SW480 (cell line): ENCODE measurements at regions not wholly inside any gene's neighbourhood (a gene's known extent, or its start where the extent isn't known, plus 50 kb on each side); places are given as distances from the start of the nearest gene placed in this dataset.
"Not testable (repeated sequence)": the region's sequence is repeated elsewhere in the genome, so short reads cannot be mapped to it uniquely, and the experiment has no call there.

Source experiments
- DNase-seq: peaks from one replicate; pipeline ENCODE4 v3.0.0-alpha.2; 2016; ENCODE audit warnings: low spot score

- no peak for DNase-seq
Observed at GRCh38 chr5:131107128-131107527, 57.9 kb downstream of the HINT1 start.

- DNase-seq, result peak; percentile 69
Observed at GRCh38 chr5:131104169-131104808, 60.8 kb downstream of the HINT1 start.

- DNase-seq, result no peak
Observed at GRCh38 chr5:131096774-131097710, 68.0 kb downstream of the HINT1 start.

GRCh38 chr5:131095561-131095960, 69.5 kb downstream of the HINT1 start:
- not testable (repeated sequence) for DNase-seq

GRCh38 chr5:131084436-131084835, 80.6 kb downstream of the HINT1 start:
- DNase-seq, result no peak

- no peak for DNase-seq
Observed at GRCh38 chr5:131081913-131082488, 83.1 kb downstream of the HINT1 start.

GRCh38 chr5:131081374-131081773, 83.7 kb downstream of the HINT1 start:
- DNase-seq, result no peak

GRCh38 chr5:131079232-131079631, 85.8 kb downstream of the HINT1 start:
- DNase-seq, result no peak

GRCh38 chr5:131068893-131069643, 96.0 kb downstream of the HINT1 start:
- peak; percentile 28 for DNase-seq

GRCh38 chr5:131068076-131068475, 97.0 kb downstream of the HINT1 start:
- no peak for DNase-seq

- no peak for DNase-seq
Observed at GRCh38 chr5:131067636-131068035, 97.4 kb downstream of the HINT1 start.

- DNase-seq, result no peak
Observed at GRCh38 chr5:131064669-131065371, 100.2 kb downstream of the HINT1 start.

GRCh38 chr5:131042021-131042789, 122.9 kb downstream of the HINT1 start:
- DNase-seq, result no peak

- no peak for DNase-seq
Observed at GRCh38 chr5:131023498-131023865, 141.6 kb downstream of the HINT1 start.

GRCh38 chr5:131022811-131023497, 142.1 kb downstream of the HINT1 start:
- DNase-seq, result no peak

GRCh38 chr5:131021646-131022045, 143.4 kb downstream of the HINT1 start:
- DNase-seq, result no peak

GRCh38 chr5:131019601-131020315, 145.3 kb downstream of the HINT1 start:
- DNase-seq, result no peak

GRCh38 chr5:131019111-131019510, 145.9 kb downstream of the HINT1 start:
- no peak for DNase-seq

GRCh38 chr5:131008329-131008728, 156.7 kb downstream of the HINT1 start:
- DNase-seq, result no peak
